B cell (primary cell): ENCODE measurements at regions not wholly inside any gene's neighbourhood (a gene's known extent, or its start where the extent isn't known, plus 50 kb on each side); places are given as distances from the start of the nearest gene placed in this dataset.

Source experiments
- ATAC-seq: fragments of 200-7000 bp; cut with Tn5 transposase; one replicate; pipeline ENCODE4 v1.10.0; 2021; ENCODE audit warnings: low read depth, mild to moderate bottlenecking, moderate number of reproducible peaks, moderate library complexity
- CTCF ChIA-PET: fragments of 350-600 bp; sonication (Branson Sonifier 250); formaldehyde crosslinking; loops from one replicate; lab custom pipeline; 2021; ENCODE audit warnings: antibody characterized with exemption, inconsistent platforms; lab: Charles Lee
- POLR2A ChIA-PET: fragments of 350-600 bp; sonication (Branson Sonifier 250); formaldehyde crosslinking; loops from one replicate; lab custom pipeline; 2021; ENCODE audit warnings: antibody characterized with exemption; lab: Charles Lee
- DNase-seq: peaks from one replicate; pipeline ENCODE4 v3.0.0; 2013
- H2AFZ ChIP-seq: 2 replicates; pipeline ENCODE4 v1.6.1; 2012; ENCODE audit warnings: mild to moderate bottlenecking, low read depth, low read length; ENCODE audit not compliant: insufficient read depth, poor library complexity, severe bottlenecking
- H3K27ac ChIP-seq, 2 donors: 1 replicate in 1 of 2; 2 replicates in 1 of 2; pipeline ENCODE4 v1.5.1; 2012 to 2013; ENCODE audit warnings: low read length in 2 of 2, mild to moderate bottlenecking in 2 of 2, moderate library complexity in 1 of 2
- H3K27me3 ChIP-seq, 4 experiments: fragments of 200-600 bp in 1 of 4; sonication (generic) in 1 of 4; replicated peaks in 1 of 4; 1 replicate in 2 of 4; 2 replicates in 2 of 4; pipeline versions ENCODE4 v1.6.1 to v1.7.0; 2013 to 2016; ENCODE audit warnings: low read length in 3 of 4, mild to moderate bottlenecking in 2 of 4, mixed read lengths in 1 of 4, moderate library complexity in 1 of 4; ENCODE audit not compliant: insufficient read depth in 4 of 4, control insufficient read depth in 3 of 4; ENCODE audit errors: control extremely low read depth in 1 of 4
- H3K36me3 ChIP-seq, 2 experiments: replicated peaks in 1 of 2; 1 replicate in 1 of 2; 2 replicates in 1 of 2; pipeline versions ENCODE4 v1.6.1 to v1.7.1; 2013; ENCODE audit warnings: low read length in 1 of 2; ENCODE audit not compliant: insufficient read depth in 2 of 2, control insufficient read depth in 1 of 2; ENCODE audit errors: control extremely low read depth in 1 of 2, extremely low read depth in 1 of 2
- H3K4me1 ChIP-seq, 2 donors: fragments of 200-600 bp in 1 of 2; sonication (generic) in 1 of 2; 1 replicate in 1 of 2; 2 replicates in 1 of 2; pipeline versions ENCODE4 v1.5.1 to v1.6.1; 2013 to 2017; ENCODE audit warnings: low read length in 2 of 2; ENCODE audit not compliant: control insufficient read depth in 2 of 2, insufficient read depth in 2 of 2
- H3K4me2 ChIP-seq: replicated peaks from 2 replicates; pipeline ENCODE3; 2012; ENCODE audit warnings: mild to moderate bottlenecking, low read depth, low read length; ENCODE audit not compliant: poor library complexity, severe bottlenecking
- H3K4me3 ChIP-seq, 5 experiments: fragments of 200-600 bp in 1 of 5; sonication (generic) in 1 of 5; 1 replicate in 3 of 5; 2 replicates in 2 of 5; pipeline versions ENCODE4 v1.5.1 to v1.7.0; 2011 to 2016; ENCODE audit warnings: low read length in 4 of 5, mild to moderate bottlenecking in 4 of 5, low read depth in 2 of 5, control low read depth in 1 of 5, moderate library complexity in 1 of 5; ENCODE audit not compliant: insufficient read depth in 1 of 5; ENCODE audit errors: control extremely low read depth in 1 of 5, extremely low read depth in 1 of 5
- H3K79me2 ChIP-seq: fragments of 200-600 bp; sonication (generic); one replicate; pipeline ENCODE4 v1.6.0; 2016; ENCODE audit warnings: low read length; ENCODE audit not compliant: control insufficient read depth, insufficient read depth
- H3K9ac ChIP-seq: fragments of 200-600 bp; sonication (generic); 2 replicates; pipeline ENCODE4 v1.6.1; 2017; ENCODE audit warnings: mild to moderate bottlenecking, low read length, moderate library complexity
- H3K9me3 ChIP-seq, 3 donors: one replicate each; pipeline versions ENCODE4 v1.6.1 to v1.7.1; 2013; ENCODE audit warnings: low read length in 2 of 3; ENCODE audit not compliant: control insufficient read depth in 2 of 3, insufficient read depth in 1 of 3; ENCODE audit errors: control extremely low read depth in 1 of 3
- H4K20me1 ChIP-seq: 2 replicates; pipeline ENCODE4 v1.6.0; 2012; ENCODE audit warnings: mild to moderate bottlenecking, low read length; ENCODE audit not compliant: insufficient read depth, control insufficient read depth, poor library complexity, severe bottlenecking
- H3K27ac Mint-ChIP-seq: one replicate; pipeline ENCODE4 v1.8.0; 2021; ENCODE audit warnings: mixed read lengths
- H3K27me3 Mint-ChIP-seq: one replicate; pipeline ENCODE4 v1.8.0; 2021; ENCODE audit warnings: mixed read lengths
- H3K4me1 Mint-ChIP-seq: one replicate; pipeline ENCODE4 v1.8.0; 2021; ENCODE audit warnings: mixed read lengths
- H3K4me3 Mint-ChIP-seq: one replicate; pipeline ENCODE4 v1.8.0; 2021; ENCODE audit warnings: mixed read lengths
- H3K9me3 Mint-ChIP-seq: one replicate; pipeline ENCODE4 v1.8.0; 2022; ENCODE audit warnings: mixed read lengths; ENCODE audit not compliant: insufficient read depth
- CTCF ChIP-seq: fragments of 200-600 bp; IDR thresholded peaks from one replicate; pipeline ENCODE4 v1.8.0; 2022; ENCODE audit warnings: antibody characterized with exemption, mild to moderate bottlenecking
- EZH2 ChIP-seq: IDR thresholded peaks from 2 replicates; pipeline ENCODE4 v1.6.1; 2012; ENCODE audit warnings: borderline replicate concordance, low read depth, mild to moderate bottlenecking, moderate library complexity, low read length; ENCODE audit not compliant: insufficient read depth, poor library complexity, severe bottlenecking
- WGBS: methylation state at CpG from one replicate; pipeline ENCODE4 v1.1.5; 2013; ENCODE audit warnings: missing lambda C conversion rate; ENCODE audit not compliant: insufficient coverage; 5-methylcytosine and 5-hydroxymethylcytosine counted together
- intact Hi-C: fragments of 100-400 bp; cut with micrococcal nuclease; formaldehyde crosslinking; loops from one replicate; pipeline ENCODE4 v1.10.0; 2022

- WGBS, result no CpG with 5 or more reads among the region's 3 CpGs
- no peaks in the 10 kb centered on the region for H3K9me3 Mint-ChIP-seq
- H3K4me3 ChIP-seq, result no peak overlapping the region
- no peak for TF ChIP-seq CTCF
- no peak for TF ChIP-seq EZH2
- no peaks in the 10 kb centered on the region for H3K27me3 ChIP-seq
- no peaks in the 10 kb centered on the region for H3K27me3 Mint-ChIP-seq
- no peak overlapping the region for H2AFZ ChIP-seq
- H3K4me3 Mint-ChIP-seq, result no peak overlapping the region
- H3K36me3 ChIP-seq, result no peaks in the 10 kb centered on the region
- H3K79me2 ChIP-seq, result no peaks in the 10 kb centered on the region
- H3K9ac ChIP-seq, result no peak overlapping the region
- ChIA-PET POLR2A (no interaction called here), CTCF (no interaction called here)
- no peaks in the 10 kb centered on the region for H4K20me1 ChIP-seq
- DNase-seq (no peak), ATAC-seq (no peak)
- no peak overlapping the region for H3K27ac ChIP-seq
- no peak overlapping the region for H3K4me2 ChIP-seq
- no peak overlapping the region for H3K27ac Mint-ChIP-seq
- H3K9me3 ChIP-seq, result no peaks in the 10 kb centered on the region
- H3K4me1 Mint-ChIP-seq, result no peaks in the 10 kb centered on the region
- intact Hi-C loops, result no loop called here
- no peaks in the 10 kb centered on the region for H3K4me1 ChIP-seq
Observed at GRCh38 chr15:38954090-38954489, 389.5 kb upstream of the RASGRP1 start.

- ChIA-PET POLR2A (no interaction called here), CTCF (no interaction called here)
- no peak for TF ChIP-seq EZH2
- TF ChIP-seq CTCF, result no peak
- DNase-seq (no peak), ATAC-seq (no peak)
- H4K20me1 ChIP-seq, result no peaks in the 10 kb centered on the region
- no peaks in the 10 kb centered on the region for H3K27me3 ChIP-seq
- Mint-ChIP-seq H3K27me3 (no peaks in the 10 kb centered on the region), H3K9me3 (no peaks in the 10 kb centered on the region), H3K4me3 (no peak overlapping the region), H3K4me1 (no peaks in the 10 kb centered on the region), H3K27ac (no peak overlapping the region)
- no peaks in the 10 kb centered on the region for H3K4me1 ChIP-seq
- no CpG with 5 or more reads among the region's 2 CpGs for WGBS
- intact Hi-C loops, result no loop called here
- H3K27ac ChIP-seq, result no peak overlapping the region
- H3K79me2 ChIP-seq, result no peaks in the 10 kb centered on the region
- H3K36me3 ChIP-seq, result no peaks in the 10 kb centered on the region
- no peak overlapping the region for H3K9ac ChIP-seq
- no peak overlapping the region for H3K4me3 ChIP-seq
- H3K4me2 ChIP-seq, result no peak overlapping the region
- no peaks in the 10 kb centered on the region for H3K9me3 ChIP-seq
- H2AFZ ChIP-seq, result no peak overlapping the region
Observed at GRCh38 chr15:38961456-38961855, 396.8 kb upstream of the RASGRP1 start.
